GM08714 (cell line): ENCODE measurements at regions not wholly inside any gene's neighbourhood (a gene's known extent, or its start where the extent isn't known, plus 50 kb on each side); places are given as distances from the start of the nearest gene placed in this dataset.

Experiments
- H3K4me3 ChIP-seq: fragments of 200-500 bp; sonication (Bioruptor generic); 2 replicates; pipeline ENCODE4 v1.5.1; 2014; ENCODE audit warnings: mild to moderate bottlenecking, low read length, inconsistent platforms
- ZNF274 ChIP-seq: IDR thresholded peaks from 2 replicates; pipeline ENCODE4 v1.6.1; 2012; ENCODE audit warnings: mild to moderate bottlenecking, low read depth, low read length

DNA sequence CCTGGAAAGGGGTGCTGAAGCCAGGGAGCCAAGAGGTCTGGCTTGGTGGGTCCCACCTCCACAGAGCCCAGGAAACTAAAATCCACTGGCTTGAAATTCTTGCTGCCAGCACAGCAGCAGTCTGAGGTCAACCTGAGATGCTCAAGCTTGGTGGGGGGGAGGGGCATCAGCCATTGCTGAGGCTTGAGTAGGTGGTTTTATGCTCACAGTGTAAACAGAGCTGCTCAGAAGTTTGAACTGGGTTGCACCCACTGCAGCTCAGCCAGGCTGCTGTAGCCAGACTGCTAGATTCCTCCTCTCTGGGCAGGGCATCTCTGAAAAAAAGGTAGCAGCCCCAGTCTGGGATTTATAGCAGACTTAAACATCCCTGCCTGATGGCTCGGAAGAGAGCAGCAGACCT is 55.5 kb upstream of the FBXL17 start:
- TF ChIP-seq ZNF274, result no peak
- H3K4me3 ChIP-seq, result no peak overlapping the region

DNA sequence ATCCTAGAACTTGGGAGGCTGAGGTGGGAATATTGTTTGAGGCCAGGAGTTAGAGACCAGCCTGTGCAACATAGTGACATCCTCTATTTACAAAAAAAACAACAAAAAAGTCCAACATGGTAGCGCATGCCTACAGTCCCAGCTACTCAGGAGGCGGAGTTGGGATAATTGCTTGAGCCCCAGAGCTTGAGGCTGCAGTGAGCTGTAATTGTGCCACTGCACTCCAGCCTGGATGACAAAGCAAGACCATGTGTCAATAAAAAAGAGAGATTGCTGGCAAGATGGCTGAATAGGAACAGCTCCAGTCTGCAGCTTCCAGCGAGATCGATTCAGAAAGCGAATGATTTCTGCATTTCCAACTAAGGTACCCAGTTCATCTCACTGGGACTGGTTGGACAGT is 54.8 kb upstream of the FBXL17 start:
- no peak for TF ChIP-seq ZNF274
- no peak overlapping the region for H3K4me3 ChIP-seq

DNA sequence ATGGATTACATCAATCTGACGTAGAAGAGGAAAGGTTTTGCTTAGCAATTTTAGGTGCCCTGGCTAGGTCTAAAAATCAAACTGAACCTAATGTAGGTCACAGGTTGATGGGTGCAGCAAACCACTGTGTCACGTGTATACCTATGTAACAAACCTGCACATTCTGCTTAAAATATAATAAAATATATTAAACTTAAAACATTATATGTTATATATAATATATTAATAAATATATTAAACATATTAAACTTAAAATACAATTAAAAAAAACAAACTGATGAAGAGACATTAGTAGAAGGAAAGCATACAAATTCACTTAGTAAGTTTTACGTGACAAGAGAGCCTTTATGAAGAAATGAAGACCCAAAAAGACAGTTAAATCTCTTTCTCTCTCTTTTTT is 51.7 kb upstream of the FBXL17 start:
- TF ChIP-seq ZNF274, result no peak
- no peak overlapping the region for H3K4me3 ChIP-seq

DNA sequence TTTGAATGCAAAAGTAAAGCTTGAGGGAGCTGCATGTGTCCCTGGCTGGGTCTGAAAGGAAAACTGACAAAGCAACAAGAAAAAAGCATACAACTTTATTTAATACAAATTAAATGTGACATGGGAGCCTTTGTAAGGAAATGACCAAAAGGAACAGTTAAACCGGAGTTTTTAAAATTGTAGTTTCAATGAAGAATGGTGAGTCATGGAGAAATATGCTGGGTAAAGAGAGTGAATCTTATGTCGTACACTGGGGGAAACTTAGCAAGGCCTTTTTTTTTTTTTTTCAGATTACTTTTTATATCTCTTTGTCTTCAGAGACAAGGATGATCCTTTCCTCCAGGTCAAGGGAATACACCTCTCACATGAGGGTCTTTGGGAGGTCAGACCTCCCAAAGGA is 50.1 kb upstream of the FBXL17 start:
- no peak overlapping the region for H3K4me3 ChIP-seq
- TF ChIP-seq ZNF274, result no peak
